ENCODE measurements at regions not wholly inside any gene's neighbourhood (a gene's known extent, or its start where the extent isn't known, plus 50 kb on each side); places are given as distances from the start of the nearest gene placed in this dataset.
"Not testable (repeated sequence)": the region's sequence is repeated elsewhere in the genome, so short reads cannot be mapped to it uniquely, and the experiment has no call there.

GRCh38 chr5:39526914-39527477 lies 102.2 kb upstream of the DAB2 start:
- no peak for DNase-seq (ENCODE audit: low read depth in 4 of 4, low spot score in 1 of 4)

DNA sequence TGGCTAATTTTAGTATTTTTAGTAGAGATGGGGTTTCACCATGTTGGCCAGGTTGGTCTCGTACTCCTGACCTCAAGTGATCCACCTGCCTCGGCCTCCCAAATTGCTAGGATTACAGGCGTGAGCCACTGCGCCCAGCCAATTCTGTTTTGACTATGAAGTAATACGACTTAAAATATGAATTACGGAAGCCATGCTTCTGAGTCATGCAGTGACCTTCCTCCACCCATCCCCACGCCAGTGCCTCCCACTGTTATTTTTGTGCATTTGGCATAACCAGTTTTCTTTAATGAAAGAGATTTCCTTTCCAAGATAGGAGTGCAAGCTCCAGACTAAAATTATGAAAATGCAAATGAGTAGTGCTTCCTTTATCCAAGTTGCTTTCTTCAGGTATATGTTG lies 101.0 kb upstream of the DAB2 start:
- DNase-seq (ENCODE audit: low read depth in 4 of 4, low spot score in 1 of 4), result not testable (repeated sequence)

- DNase-seq (ENCODE audit: low read depth in 4 of 4, low spot score in 1 of 4), result no peak
Observed at GRCh38 chr5:39525271-39525670, 100.5 kb upstream of the DAB2 start.

DNA sequence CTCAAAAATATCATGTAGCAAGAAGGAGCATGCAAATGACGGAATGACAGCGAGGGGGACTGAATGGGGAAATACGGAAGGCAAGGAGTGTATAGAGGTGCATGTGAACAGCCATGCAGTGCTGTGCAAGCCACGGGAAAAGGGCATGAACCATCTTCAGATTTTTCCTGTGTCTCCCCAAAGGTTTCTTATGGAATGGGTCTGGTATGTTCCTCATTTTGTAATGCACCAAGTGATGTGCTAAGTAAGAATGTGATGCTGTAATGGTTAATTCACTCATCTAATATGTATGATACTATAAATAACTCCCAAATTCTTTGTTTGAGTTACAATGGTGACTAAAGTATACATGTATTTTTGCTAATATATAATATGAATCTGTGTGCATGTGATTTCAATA lies 99.0 kb upstream of the DAB2 start:
- DNase-seq (ENCODE audit: low read depth in 4 of 4, low spot score in 1 of 4), result no peak

- no peak for DNase-seq (ENCODE audit: low read depth in 4 of 4, low spot score in 1 of 4)
Observed at GRCh38 chr5:39521940-39522590, 97.3 kb upstream of the DAB2 start.

- DNase-seq (ENCODE audit: low read depth in 4 of 4, low spot score in 1 of 4), result no peak
Observed at GRCh38 chr5:39521098-39521860, 96.5 kb upstream of the DAB2 start.

DNA sequence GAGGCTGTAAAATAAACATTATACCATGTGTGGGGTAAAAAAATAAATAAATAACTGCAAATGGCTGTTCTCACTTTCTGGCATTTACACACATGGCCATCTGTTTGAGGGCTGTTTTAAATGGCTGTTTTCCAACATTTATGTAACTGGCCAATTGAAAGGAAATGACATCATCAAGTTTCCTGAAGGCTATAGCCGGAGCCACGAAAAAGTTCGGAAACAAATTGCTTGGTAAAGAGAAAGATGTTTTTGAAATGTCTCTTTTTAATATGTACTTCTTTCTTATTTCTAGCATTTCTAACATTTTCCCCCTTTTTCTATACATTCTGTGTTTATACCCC lies 95.4 kb upstream of the DAB2 start:
- DNase-seq (ENCODE audit: low read depth in 4 of 4, low spot score in 1 of 4), result no peak

DNA sequence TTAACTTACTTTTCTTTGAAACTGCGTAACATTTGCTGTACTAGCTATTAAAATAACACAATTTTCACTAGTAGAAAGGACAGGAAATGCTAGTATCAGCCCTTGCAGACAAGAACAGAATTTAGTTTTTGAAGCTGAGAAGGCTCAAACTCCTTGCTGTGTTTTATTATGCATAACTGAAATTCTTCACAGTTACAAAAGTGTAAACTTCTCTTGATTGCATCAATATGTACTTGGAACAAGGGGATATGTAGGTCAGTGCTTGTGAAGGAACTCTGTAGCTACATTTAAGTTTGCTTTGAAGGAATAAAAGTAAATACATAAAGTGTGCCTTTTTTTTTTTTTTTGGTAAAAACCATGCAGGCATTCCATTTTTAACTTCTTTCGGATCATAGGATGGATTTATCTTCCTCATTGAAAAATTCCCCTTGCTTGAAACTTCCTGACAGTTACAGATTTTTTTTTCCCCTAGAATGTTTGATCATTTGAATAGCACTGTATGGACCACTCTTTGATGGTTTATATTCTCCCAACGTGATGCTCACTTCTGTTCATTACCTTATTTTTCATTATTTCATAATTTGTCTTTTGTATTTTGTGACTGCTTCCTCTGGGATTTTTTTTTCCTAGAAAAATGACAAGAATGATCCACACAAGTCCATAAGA lies 94.9 kb upstream of the DAB2 start:
- no peak for DNase-seq (ENCODE audit: low read depth in 4 of 4, low spot score in 1 of 4)

DNA sequence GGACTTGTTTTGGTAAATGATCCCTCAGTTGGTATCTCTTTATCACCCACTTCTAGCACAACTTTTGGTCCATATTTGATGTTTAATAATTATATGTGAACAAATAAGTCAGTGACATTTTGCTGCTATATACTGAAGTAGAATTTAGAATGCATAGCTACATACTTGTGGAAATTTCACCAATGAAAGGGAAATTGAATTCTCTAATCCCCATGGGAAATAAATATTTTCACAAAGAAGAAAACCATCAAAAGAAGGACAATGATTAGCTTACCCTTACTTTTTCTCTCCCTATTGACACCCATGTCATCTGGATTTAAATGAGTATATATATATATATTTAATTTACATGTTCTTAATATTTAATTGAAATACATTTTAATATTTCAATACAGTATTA lies 94.3 kb upstream of the DAB2 start:
- DNase-seq (ENCODE audit: low read depth in 4 of 4, low spot score in 1 of 4), result no peak

DNA sequence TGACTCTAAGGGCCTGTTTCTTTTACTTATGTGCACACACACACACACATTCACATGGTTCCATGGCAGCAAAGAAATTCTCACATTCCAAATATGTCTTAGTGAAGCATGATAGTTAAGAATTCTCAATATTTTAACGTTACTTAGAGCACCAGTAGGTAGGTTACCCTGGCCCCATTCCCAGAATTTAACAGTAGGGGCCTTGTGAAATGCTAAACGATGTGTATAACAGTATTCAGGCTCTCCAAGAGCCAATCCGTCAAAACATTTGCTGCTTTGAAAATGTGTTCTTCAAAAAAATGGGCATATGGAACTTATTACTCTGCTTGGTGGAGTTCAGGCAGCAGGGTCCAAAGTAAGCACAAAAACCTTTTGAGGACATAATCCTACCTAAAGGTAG lies 93.7 kb upstream of the DAB2 start:
- DNase-seq (ENCODE audit: low read depth in 4 of 4, low spot score in 1 of 4), result no peak

DNA sequence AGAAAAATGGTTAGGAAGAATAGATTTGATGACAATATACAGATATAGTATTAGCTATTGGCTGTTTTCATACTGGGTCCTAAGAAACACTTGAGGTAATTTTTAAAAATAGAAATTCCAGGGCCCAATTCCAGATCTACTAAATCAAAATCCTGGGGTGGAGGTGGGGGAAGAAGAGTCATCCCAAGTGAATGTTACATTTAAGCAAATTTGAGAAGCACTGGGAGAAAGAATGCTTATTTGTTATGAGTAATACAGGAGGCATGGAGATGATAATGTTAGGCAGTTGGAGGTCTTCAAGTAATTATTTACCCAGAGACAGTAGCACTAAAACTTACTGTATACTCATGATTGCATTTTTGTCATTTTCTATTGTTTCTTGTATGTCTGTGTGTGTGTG lies 93.0 kb upstream of the DAB2 start:
- DNase-seq (ENCODE audit: low read depth in 4 of 4, low spot score in 1 of 4), result no peak

DNA sequence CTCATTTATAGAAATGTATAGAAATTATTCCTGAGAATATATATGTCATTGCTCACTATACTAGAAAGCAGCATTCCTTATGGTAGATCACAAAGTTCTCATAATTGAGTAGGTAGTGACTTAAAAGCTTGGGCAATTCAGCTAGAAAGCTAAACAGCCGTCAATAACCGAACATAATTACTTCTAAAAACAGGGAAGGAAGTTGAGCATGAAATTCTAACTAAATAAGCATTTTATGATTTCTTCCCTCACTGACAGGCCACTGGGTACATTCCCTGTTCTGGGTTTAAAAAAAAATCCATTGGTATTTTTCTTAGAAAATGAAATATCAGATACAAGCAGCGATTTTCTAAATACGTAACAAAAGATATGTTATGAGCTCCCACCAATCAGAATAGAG lies 91.1 kb upstream of the DAB2 start:
- no peak for DNase-seq (ENCODE audit: low read depth in 4 of 4, low spot score in 1 of 4)

DNA sequence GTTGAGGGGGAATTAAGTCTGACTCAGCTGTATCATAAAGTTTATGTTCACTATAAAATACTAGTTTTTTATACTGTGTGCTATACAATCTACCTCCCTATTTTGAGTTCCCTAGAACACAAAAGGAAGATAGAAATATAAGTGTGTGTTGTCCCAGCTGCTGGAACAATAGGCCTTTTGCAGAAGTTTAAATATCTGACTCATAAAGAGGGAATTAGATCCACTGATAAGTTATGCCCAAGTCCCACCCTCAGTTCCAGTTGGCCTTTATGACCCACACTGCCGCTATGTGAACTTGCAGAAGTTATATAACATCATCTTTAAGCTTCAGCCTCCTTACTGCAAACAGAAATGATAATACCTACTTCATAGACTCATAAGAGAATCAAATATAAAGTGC lies 88.5 kb upstream of the DAB2 start:
- DNase-seq (ENCODE audit: low read depth in 4 of 4, low spot score in 1 of 4), result no peak

GRCh38 chr5:39506211-39506610 lies 81.4 kb upstream of the DAB2 start:
- no peak for DNase-seq (ENCODE audit: low read depth in 4 of 4, low spot score in 1 of 4)

- DNase-seq (ENCODE audit: low read depth in 4 of 4, low spot score in 1 of 4), result no peak
Observed at GRCh38 chr5:39505791-39506190, 81.0 kb upstream of the DAB2 start.

- DNase-seq (ENCODE audit: low read depth in 4 of 4, low spot score in 1 of 4), result no peak
Observed at GRCh38 chr5:39505363-39505762, 80.6 kb upstream of the DAB2 start.

- no peak for DNase-seq (ENCODE audit: low read depth in 4 of 4, low spot score in 1 of 4)
Observed at GRCh38 chr5:39503155-39503554, 78.4 kb upstream of the DAB2 start.

GRCh38 chr5:39502704-39503103 lies 77.9 kb upstream of the DAB2 start:
- no peak for DNase-seq (ENCODE audit: low read depth in 4 of 4, low spot score in 1 of 4)

DNA sequence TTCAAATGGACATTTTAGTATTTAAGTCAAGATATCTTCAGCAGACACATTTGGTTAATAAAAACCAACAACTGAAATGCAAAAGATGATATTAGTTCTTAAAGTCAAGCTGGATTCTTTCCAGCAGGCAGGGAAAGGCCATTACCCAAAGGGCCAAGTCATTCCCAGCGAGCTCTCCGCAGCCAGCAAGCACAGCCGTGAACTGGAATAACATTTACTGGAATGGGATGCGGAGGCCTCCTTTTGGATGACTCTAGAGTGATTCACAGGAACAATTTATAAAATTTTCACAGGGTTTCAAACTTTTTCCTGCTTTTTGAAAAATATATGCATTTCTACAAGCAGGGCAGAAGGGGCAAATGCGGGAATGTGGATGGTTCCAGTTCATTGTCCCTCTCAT lies 76.6 kb upstream of the DAB2 start:
- no peak for DNase-seq (ENCODE audit: low read depth in 4 of 4, low spot score in 1 of 4)

DNA sequence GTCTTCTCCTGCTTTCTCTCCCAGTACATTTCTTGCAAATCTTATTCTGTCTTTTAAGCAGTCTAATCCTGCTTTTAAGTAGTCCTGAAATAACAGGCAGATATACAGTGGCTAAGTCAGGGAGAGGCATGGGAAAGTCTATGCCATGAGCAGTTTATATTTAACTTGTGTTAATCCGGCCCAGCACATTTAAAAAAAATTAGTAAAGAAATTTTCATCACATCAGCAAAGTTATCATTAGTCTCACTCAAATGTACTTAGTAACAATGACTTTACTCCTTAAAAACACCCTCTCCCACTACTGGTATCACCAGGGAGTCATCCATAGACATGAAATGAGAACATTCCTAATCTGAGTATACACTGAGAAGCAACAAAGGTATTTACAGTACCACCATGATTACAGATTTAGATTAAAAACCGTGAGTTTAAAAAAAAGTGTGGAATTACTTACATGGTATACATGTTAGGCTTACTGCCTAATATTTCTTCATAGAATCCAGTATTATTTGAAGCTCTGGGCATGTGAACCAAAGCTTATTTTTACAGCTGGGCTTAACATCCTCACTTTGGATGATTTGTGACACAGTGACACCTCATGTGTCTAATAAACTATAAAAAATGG lies 75.9 kb upstream of the DAB2 start:
- DNase-seq (ENCODE audit: low read depth in 4 of 4, low spot score in 1 of 4), result no peak

GRCh38 chr5:39498278-39498952 lies 73.6 kb upstream of the DAB2 start:
- DNase-seq (ENCODE audit: low read depth in 4 of 4, low spot score in 1 of 4), result no peak
